HG03139 (cell line): ENCODE measurements at regions not wholly inside any gene's neighbourhood (a gene's known extent, or its start where the extent isn't known, plus 50 kb on each side); places are given as distances from the start of the nearest gene placed in this dataset.

Experiments
- ATAC-seq: cut with Tn5 transposase; IDR thresholded peaks from one replicate; pipeline ENCODE4 v1.9.1; 2021; ENCODE audit not compliant: unreplicated experiment

DNA sequence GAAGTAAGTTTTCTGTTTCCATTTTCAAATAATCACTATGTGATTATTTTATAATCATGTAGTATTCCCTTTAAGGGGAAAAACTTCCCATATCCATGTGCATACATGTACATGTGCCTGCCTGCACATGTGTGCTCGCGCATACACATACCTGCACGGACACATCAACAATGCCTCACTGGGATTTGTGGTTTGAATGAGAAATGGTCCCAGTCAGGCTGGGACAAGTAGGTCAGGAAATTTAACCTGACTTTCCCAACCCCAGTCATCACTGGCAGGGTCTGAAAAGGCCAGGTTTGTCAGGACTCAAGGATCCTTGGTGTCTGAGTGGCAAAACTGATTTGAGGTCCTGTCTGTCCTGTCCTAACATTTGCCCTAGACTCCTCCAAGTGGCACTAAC is 109.3 kb upstream of the MRPS22 start:
- no peak for ATAC-seq

DNA sequence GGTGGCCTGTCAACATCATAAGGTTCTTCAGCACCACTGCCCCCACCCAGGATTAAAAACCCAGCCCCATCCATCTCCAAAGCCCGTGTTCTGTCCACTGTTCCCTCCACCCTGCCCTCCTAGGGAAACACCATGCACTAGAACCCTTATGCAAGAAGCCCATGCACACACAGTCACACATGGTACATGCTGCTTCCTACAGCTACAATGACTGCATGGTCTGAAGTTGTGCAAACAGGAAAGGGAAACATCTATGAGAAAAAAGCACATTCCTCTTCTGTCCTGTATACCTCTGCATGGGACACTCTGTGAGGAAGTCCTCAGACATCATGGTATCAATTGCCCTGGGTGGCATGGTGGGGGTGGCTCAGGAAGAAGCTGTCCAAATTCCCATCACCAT is 108.6 kb upstream of the MRPS22 start:
- ATAC-seq, result no peak

DNA sequence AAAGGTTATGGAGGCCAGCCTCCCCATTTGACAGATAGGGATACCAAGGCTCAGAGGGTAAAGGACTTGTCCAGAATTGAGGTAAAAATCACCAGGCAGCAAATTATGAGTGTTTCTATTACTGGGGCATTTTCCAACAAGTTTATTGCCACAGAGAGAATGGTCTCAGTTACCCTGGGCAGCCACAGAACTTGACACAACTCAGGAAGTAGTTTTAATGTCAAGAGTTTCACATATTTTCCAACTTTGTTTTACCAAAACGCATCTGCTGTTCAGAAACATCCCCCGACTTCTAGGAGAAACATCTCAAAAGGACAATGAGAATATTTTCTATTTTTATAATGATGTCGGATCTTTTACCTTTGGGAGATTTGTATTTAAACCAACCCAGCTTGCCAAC is 107.5 kb upstream of the MRPS22 start:
- ATAC-seq, result no peak

DNA sequence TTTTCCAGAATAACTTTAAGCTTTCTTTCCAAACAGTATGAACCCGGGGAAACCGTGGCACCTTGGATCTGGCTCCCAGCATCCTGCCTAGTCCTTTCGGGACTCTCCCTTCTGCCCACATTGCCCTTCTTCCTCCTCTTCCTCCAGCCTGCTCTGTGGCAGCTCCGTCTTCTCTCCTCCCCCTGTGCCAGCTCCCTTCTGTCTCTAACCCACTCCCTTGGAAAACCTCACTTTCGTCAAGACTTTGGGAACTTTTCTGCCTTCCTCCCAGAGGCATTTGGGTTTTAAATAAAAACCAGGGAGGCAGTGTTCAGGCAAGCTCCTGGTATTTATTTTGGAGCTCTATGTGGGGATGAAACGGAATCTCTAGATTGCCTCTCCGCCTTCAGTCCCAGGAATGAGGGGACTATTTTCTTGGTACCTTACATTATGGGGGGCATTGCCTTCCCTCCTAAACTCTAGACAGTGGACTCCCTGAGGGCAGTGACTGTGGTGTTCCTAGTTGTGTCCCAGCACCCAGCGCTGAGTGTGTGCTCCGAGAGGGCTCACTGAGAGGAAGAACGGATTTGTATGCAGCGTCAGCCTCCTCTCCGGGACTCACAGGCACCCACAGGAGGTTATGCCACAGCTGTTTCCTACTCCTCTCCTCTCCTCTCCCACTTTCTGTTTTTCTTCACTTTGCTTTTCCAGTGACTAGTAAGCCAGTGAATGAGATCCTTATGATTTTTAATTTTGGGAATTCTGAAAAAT is 105.4 kb upstream of the MRPS22 start:
- ATAC-seq, result no peak

DNA sequence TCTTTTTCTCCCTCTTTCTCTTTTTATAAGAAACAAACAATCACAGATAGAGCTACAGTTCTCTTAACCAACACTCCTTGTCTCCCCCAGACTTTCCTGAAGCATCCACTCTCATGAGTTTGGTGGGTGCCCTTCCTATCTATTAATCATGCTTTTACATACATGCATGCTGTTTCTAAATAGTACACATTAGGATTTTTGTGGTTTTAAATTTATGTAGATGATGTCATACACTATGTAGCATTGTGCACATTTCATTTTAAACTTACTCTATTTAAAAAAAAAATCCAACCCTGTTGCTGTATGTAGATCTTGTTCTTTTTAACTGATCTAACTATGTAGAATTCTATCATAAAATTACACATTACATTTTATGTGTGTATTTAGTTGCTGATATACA is 104.3 kb upstream of the MRPS22 start:
- ATAC-seq, result no peak

DNA sequence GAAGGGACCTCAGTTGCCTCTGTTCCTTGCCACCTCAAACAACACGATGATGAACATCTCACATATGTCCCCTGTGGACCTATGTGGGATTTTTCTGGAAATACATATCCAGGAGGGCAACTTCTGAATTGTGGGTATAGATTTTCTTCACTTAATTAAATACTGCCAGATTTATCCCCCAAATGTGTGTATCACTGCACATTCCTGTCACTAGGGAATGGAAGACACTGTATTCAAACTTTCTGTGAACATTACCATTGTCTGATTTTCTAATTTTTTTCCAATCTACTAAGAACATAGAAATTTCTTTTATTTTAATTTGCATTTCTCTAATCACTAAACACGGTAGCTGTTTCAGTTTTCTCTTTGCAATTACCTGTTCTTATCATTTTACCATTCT is 102.0 kb upstream of the MRPS22 start:
- no peak for ATAC-seq

DNA sequence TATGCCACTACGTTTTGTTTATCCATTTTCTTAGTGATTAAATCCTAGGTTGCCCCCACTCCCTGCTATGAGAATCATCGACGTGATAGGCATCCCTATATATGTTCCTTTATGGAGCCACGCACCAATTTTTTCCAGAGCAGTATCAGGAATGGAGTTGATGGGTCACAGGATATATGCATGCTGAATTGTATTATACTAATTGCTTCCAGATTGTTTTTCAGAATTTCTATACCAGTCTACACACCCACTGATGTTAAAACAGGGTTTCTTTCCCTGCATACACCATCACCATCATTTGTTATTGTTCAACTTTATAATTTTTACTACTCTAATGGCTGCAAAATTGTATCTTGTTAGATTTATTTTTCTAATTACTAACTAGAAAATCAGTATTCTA is 100.1 kb upstream of the MRPS22 start:
- ATAC-seq, result no peak

DNA sequence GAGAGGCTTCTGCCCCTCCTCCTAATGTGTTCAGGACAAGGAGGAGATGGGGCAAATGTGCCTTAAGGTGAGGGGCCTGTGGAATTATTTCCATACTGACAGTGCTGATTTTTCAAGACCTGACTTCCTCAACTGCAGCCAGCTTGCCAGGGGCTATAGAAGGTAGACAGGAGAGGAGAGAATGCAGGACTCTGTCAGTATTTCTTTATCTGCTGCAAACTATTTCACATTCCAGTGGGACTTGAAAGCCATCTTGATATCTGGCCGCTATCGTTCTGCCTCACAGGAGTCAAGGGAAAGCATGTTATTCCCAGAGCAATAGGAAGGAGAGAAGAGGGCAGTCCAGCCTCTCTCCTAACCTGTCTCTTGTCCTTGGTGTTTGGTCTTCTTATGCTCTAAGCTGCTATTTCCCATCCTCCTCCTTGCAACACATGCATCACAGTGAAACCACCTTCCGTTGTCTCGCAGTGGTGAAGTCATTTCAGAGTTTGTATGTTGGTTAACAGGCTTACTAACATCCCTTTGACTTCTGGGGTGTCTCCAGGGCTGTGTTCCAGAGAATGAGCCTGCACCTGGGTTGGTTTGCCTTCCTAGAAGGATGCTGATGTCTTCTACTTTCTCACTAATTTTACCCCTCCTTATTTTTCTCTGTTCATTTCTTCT is 95.1 kb upstream of the MRPS22 start:
- no peak for ATAC-seq

DNA sequence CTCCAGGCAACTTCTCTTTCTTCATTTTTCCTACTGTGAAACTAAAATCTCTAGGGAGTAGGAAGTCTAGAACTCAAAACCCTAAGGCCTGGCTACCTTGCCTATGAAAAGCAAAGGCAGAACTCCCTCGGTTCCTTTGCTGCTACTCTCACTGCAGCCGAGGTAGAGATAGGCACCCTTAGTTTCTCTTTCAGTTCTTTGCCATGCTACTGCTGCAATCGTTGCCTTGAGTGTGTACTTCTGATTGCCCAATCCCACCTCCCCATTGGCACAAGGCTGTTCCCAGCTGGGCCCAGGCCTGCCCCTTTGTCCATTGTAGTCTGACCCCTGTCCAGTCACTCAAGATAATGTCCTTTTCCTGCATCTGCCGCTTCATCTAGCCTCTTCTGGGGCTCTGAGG is 92.3 kb upstream of the MRPS22 start:
- ATAC-seq, result no peak

DNA sequence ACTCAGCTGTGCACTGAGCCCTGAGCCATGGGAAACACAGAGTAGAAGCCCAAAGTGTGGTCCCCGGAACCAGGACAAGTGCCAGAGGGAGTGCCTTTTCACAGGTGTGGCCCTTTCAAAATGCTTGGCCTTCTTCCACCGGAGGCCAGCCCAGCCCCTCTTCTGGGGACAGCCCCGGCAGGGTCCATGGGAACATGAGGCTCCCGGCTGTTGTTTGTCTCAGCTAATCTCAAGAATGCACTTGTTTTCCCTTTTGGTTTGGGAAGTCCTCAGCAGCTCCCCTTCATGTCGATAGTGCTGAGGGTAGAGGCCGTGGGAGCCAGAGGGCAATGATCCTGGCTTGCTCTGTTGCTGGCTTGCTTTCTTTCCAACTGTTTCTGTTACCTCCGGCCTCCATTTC is 91.1 kb upstream of the MRPS22 start:
- ATAC-seq, result no peak

DNA sequence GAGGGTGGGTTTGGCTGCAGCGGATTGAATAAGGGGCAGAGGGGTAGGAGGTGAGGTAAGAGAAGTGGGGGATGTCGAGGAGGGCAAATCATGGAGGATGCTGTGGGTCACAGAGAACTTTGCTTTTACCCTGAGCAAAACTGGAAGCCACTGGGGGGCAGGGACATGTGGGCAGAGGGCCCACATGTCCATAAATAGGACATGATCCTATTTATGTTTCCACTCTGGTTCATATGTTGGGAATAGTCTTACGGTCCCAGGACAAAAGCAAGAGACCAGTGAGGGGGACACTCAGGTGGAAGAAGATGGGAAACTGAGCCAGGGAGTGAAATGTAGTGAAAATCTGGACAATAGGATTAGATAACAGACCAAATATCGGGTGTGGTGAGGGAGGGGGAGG is 85.5 kb upstream of the MRPS22 start:
- ATAC-seq, result no peak

DNA sequence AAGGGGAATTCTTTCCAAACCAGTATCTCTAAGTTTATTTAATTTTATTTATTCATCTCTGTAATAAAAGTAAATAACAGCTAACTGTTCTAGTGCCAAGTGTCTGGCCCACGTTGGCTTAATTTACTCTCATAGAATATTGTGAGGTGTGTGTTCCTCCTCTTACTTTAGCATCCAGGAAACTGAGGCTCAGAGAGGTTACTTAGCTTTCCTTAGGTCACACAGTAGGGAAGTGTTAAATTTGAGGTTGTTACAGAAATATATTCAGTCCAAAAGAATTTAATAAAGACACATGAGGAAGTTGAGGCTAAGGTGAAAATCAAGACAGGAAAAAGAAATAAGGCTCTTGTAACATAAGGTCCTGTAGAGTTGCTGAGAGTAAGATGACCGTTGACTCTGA is 84.4 kb upstream of the MRPS22 start:
- ATAC-seq, result no peak

DNA sequence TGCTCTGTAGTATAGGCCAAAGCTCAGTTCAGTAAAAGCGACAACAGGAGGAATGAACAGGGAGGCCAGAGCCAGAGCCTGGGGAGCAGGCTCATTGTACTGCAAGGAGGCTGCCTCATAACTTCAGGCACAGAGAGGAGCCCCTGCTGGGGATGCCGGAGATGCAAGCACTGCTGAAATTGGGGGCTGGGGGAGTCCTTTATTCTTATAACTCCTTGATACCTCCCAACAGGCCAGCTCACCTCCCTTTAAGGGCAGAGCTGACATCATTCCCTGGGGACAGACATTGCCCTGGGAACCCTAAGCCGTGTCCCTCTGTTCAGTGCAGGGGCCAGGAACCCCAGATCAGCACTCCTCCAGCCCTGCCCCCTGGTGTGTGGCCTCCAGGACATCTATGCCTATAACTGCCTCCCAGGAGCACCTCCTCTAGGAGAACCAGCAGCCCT is 83.8 kb upstream of the MRPS22 start:
- ATAC-seq, result no peak

DNA sequence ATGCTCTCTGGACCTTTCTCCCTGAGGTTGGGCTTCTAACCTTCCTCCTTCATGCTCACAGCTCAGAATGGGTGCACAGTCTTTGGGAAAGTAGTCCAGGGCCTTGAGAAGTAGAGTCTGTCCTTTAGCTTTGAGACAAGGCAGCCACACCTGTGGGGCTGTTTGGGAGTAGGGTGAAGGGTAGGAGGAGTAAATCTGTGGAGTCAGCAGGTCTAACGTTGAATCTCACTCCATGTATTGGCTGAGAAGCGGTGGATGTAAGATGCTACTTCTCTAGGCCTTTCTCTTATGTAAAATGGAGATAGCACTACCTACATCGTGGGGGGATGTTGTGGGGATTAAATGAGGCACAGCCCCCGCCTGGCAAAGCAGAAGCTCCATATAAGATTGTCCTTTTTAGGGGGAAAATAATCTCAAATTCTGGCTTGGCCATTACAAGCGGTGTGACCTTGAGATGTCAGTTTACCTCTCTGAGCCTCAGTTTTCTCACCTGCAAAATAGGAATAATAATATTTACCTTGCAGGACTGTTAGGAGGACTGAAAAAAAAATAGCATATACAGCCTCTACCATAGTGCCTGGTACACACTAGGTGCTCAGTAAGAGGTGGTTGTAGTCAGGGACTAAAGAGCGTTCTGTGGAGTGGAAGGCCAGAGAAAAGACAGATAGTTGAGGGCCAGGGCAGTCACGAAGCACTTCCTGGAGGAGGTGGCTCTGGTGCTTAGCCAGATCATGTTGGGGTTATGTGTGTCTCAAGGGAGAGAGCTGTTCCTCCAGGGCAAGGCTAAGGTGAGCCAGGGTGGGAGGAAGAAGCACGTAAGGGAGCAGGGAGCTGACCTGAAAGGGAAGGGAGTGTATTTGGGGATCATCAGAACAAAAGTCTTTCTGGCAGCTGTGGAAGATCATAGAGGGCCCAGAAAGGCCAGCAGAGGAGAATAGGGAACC is 82.8 kb upstream of the MRPS22 start:
- ATAC-seq, result no peak

DNA sequence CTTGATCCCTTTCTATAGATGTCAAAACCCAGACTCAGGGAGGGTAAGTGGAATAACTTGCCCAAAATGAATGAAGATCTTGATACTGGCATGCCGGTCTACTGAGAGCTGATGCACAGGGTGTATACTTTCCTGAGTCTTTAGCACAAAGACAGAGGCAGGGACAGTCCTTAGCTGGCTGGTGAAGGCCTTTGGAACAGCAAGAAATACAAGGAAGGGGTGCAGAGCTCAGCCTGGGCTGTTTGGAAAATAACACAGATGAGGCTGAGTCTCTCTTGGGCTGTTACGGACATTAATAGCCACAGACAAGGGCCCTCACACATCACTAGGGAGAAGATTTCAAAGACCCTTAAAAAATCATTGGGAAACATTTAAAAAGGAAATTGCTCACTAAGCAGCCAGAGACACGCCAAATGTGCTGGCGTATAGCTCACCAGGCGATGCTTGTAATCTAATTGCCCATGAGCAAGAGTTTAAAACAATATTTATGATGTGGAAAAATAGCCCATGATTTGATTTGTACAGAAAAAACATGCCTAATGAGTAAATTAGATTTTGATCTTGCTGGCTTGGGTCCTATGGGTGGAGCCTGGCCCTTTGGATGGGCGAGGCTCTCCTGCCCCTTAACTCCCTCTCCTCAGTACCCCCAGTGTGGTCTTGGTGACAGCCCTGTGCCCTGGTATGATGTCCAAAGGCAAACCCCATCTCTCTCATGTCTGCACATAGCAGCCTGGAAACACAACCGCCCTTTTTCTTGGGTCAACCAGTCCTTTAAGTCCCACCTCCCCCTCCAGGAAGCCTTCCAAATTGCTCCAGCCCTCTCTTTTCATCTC is 81.8 kb upstream of the MRPS22 start:
- no peak for ATAC-seq

DNA sequence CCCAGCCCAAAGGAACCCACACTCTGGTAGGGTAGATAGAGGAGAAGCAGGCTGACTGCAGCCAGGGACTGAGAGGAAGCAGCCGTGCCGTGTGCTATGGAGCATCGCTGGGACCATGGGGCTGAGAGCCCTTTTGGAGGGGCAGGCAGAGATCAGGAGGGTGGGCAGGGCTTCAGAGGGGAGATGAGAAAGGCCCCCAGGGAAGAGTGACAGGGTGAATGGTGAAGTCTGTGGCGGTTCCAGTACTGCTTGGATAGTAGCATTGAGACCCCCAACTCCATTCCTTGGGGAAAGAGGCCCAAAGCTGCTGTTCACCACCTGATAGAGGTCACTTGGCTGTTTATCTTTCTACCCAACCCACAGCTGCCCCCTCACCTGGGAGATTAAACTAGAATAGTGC is 80.0 kb upstream of the MRPS22 start:
- no peak for ATAC-seq

DNA sequence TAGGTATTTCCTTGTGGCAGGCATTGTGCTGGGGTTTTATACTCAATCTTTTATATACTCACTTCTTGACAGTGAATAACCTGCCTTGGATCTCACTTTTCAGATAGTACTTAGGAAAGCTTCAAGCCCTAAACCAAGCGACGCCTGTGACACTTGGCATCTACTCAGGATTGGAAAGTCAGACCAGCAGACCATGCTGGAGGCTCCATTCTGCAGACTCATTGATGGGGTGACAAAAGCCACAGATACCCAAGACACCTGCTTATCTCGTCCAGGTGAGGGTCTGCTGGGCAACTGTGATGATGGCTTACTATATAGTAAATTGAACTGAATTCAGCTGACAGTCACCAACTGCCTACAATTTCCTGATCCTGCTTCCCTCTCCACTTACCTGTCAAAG is 79.4 kb upstream of the MRPS22 start:
- ATAC-seq, result no peak

DNA sequence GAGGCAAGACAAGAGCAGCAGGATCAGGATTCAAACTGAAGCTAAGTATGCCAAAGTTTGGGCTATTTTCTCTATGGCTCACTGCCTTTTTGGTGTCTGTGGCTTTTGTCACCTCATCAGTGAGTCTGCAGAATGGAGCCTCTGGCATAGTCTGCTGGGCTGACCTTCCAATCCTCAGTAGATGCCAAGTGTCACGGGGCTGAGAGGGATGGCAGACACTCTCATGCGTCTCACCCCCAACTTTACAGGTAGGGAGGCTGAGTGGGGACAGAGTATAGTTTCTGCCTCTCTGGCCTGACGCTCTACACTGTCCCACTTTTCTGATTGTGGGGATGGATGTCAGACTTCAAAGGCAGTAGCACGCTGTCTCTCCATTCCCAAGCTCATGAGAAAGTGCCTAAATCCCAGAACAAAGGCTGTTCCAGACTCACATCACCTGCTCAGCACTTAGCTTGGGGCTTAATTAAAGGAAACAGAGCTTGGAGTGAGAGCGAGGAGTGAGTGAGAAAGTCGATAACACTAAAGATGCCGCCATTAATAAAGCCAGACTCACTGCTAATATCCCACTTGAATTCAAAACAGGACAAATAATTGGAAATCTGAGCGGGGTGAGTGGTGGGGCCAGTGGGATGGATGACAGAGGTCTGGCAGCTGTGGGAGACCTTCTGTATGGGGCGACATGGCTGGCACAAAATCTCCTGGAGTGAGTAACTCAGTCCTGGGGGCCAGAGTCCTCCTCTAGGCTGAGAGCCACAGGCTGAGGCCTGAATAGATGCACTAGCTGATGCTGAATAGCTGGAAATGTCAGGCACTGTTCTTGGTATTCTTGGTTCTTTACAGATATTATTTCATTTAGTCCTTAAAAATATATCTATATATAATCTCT is 78.4 kb upstream of the MRPS22 start:
- ATAC-seq, result no peak

DNA sequence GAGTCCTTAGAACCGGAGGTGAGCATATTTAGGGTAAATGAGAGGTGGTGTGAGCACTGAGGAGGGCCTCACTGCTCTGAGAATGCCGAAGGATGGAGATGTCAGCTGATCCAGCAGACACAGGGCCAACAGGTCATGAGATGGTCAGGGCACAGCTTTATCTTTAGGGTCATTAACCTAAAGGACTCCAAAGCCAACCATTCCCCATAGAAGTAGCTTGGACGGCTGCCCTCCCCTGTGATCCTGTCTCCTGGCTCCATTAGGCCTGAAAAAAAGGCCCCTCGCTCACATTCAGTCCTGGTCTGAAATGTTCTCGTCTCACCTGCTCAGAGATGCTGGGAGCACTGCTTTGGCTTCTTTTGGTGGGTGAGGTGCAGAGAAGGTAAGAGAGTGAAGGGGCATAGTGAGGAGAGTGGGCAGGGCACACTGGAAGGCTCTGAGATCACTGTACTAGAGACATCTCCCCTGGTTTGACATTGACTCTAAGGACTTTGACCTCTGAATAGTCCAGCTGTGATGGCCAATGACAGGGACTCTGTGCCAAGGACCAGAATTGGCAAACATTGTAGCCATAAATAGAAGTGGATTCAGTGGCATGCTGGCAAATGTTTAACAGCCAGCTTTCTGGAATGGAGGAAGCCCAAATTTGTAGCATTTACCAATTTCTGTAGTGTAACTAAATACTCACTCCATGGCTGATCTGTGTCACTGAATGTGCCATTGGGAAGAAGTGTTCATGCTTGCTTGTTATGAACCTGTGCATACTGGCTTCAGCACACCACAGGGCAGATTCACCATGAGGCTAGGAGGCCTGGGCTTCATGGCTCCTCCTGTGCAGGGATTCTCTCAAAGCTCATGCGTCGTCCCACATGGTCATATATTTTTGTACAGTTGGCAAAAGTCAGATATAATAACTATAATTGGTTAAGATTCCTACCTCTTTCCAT is 76.2 kb upstream of the MRPS22 start:
- ATAC-seq, result no peak
